CD14-positive monocyte (primary cell): ENCODE measurements at regions not wholly inside any gene's neighbourhood (a gene's known extent, or its start where the extent isn't known, plus 50 kb on each side); places are given as distances from the start of the nearest gene placed in this dataset.

Source experiments
- DNase-seq, 3 donors: peaks; one replicate each; pipeline ENCODE4 v3.0.0-alpha.2; 2011 to 2022
- H2AFZ ChIP-seq: 2 replicates; pipeline ENCODE4 v1.6.0; 2012; ENCODE audit warnings: mild to moderate bottlenecking, low read depth, low read length, inconsistent platforms; ENCODE audit not compliant: insufficient read depth, poor library complexity, severe bottlenecking
- H3K27ac ChIP-seq, 2 donors: 1 replicate in 1 of 2; 2 replicates in 1 of 2; pipeline ENCODE4 v1.5.1; 2012 to 2013; ENCODE audit warnings: low read length in 2 of 2, control low read depth in 1 of 2, inconsistent platforms in 1 of 2, low read depth in 1 of 2, mild to moderate bottlenecking in 1 of 2
- H3K27me3 ChIP-seq, 2 donors: one replicate each; pipeline versions ENCODE4 v1.6.0 to v1.6.1; 2011 to 2013; ENCODE audit warnings: low read length in 2 of 2; ENCODE audit not compliant: control insufficient read depth in 2 of 2, insufficient read depth in 2 of 2
- H3K36me3 ChIP-seq, 2 donors: replicated peaks in 1 of 2; 1 replicate in 1 of 2; 2 replicates in 1 of 2; pipeline versions ENCODE4 v1.5.1 to v1.6.1; 2012 to 2013; ENCODE audit warnings: low read length in 2 of 2, control low read depth in 1 of 2, inconsistent platforms in 1 of 2, mild to moderate bottlenecking in 1 of 2; ENCODE audit not compliant: insufficient read depth in 2 of 2, control insufficient read depth in 1 of 2
- H3K4me1 ChIP-seq, 2 donors: 1 replicate in 1 of 2; 2 replicates in 1 of 2; pipeline versions ENCODE4 v1.5.1 to v1.6.1; 2012 to 2013; ENCODE audit warnings: low read length in 2 of 2, control low read depth in 1 of 2, inconsistent platforms in 1 of 2, mild to moderate bottlenecking in 1 of 2, moderate library complexity in 1 of 2; ENCODE audit not compliant: insufficient read depth in 2 of 2, control insufficient read depth in 1 of 2
- H3K4me2 ChIP-seq: replicated peaks from 2 replicates; pipeline ENCODE3; 2012; ENCODE audit warnings: low read length, moderate library complexity, mild to moderate bottlenecking; ENCODE audit not compliant: poor library complexity, severe bottlenecking; ENCODE audit errors: extremely low read depth
- H3K4me3 ChIP-seq, 3 experiments: fragments of 200-600 bp in 1 of 3; sonication (generic) in 1 of 3; replicated peaks in 1 of 3; 1 replicate in 2 of 3; 2 replicates in 1 of 3; pipeline ENCODE4 v1.5.1; 2011 to 2013; ENCODE audit warnings: low read length in 3 of 3, mild to moderate bottlenecking in 3 of 3, control low read depth in 2 of 3, low read depth in 2 of 3, inconsistent platforms in 1 of 3, moderate library complexity in 1 of 3
- H3K79me2 ChIP-seq: 2 replicates; pipeline ENCODE4 v1.6.0; 2012; ENCODE audit warnings: mild to moderate bottlenecking, control low read depth, inconsistent platforms, low read length, moderate library complexity; ENCODE audit not compliant: insufficient read depth
- H3K9ac ChIP-seq: 2 replicates; pipeline ENCODE4 v1.6.0; 2017; ENCODE audit warnings: low read length, mild to moderate bottlenecking; ENCODE audit not compliant: insufficient read depth, poor library complexity, severe bottlenecking
- H3K9me3 ChIP-seq, 2 donors: replicated peaks in 1 of 2; 1 replicate in 1 of 2; 2 replicates in 1 of 2; pipeline versions ENCODE4 v1.5.1 to v1.6.1; 2012 to 2013; ENCODE audit warnings: low read length in 2 of 2, control low read depth in 1 of 2; ENCODE audit not compliant: control insufficient read depth in 1 of 2, insufficient read depth in 1 of 2
- H4K20me1 ChIP-seq: 2 replicates; pipeline ENCODE4 v1.6.0; 2012; ENCODE audit warnings: mild to moderate bottlenecking, low read length, control low read depth, moderate library complexity; ENCODE audit not compliant: insufficient read depth
- H3K27ac Mint-ChIP-seq, 7 donors: one replicate each; pipeline ENCODE4 v1.8.0; 2020; ENCODE audit warnings: mild to moderate bottlenecking in 7 of 7, mixed read lengths in 7 of 7, moderate library complexity in 6 of 7, inconsistent platforms in 2 of 7
- H3K27me3 Mint-ChIP-seq, 3 donors: one replicate each; pipeline ENCODE4 v1.8.0; 2021 to 2022; ENCODE audit warnings: low read depth in 3 of 3, mild to moderate bottlenecking in 3 of 3, mixed read lengths in 3 of 3, moderate library complexity in 3 of 3, inconsistent platforms in 1 of 3
- H3K36me3 Mint-ChIP-seq, 2 donors: one replicate each; pipeline ENCODE4 v1.8.0; 2020; ENCODE audit warnings: mixed read lengths in 2 of 2, inconsistent platforms in 1 of 2, mild to moderate bottlenecking in 1 of 2
- H3K4me1 Mint-ChIP-seq: one replicate; pipeline ENCODE4 v1.8.0; 2020; ENCODE audit warnings: mild to moderate bottlenecking, mixed read lengths
- H3K4me3 Mint-ChIP-seq, 2 donors: one replicate each; pipeline ENCODE4 v1.8.0; 2020; ENCODE audit warnings: mild to moderate bottlenecking in 2 of 2, mixed read lengths in 2 of 2, moderate library complexity in 1 of 2
- H3K9me3 Mint-ChIP-seq, 7 donors: one replicate each; pipeline ENCODE4 v1.8.0; 2020 to 2022; ENCODE audit warnings: mixed read lengths in 7 of 7, mild to moderate bottlenecking in 6 of 7, moderate library complexity in 6 of 7, inconsistent platforms in 2 of 7
- CTCF ChIP-seq: fragments of 200-600 bp; IDR thresholded peaks from one replicate; pipeline ENCODE4 v1.8.0; 2022; ENCODE audit warnings: antibody characterized with exemption, mild to moderate bottlenecking
- WGBS: methylation state at CpG from one replicate; pipeline ENCODE4 v1.1.5; 2013; ENCODE audit warnings: missing lambda C conversion rate; ENCODE audit not compliant: insufficient coverage; 5-methylcytosine and 5-hydroxymethylcytosine counted together
- intact Hi-C, 2 donors: fragments of 100-400 bp; cut with micrococcal nuclease; formaldehyde crosslinking; loops; one replicate each; pipeline versions ENCODE4 v1.15.0 to v1.15.1; 2023

GRCh38 chr17:77459018-77459755 is 318.4 kb downstream of the SEC14L1 start:
- peaks cover 27 to 52% of the 10 kb centered on the region in 2 donors for H3K36me3 Mint-ChIP-seq
- Histone ChIP-seq H3K27ac (peak overlapping the region; percentile 93 to 97), H3K36me3 (peaks cover 10 to 14% of the 10 kb centered on the region in 2 donors), H2AFZ (no peak overlapping the region), H3K4me1 (peaks cover 98 to 99% of the 10 kb centered on the region in 2 donors), H3K4me3 (peak overlapping the region in 1 of 3 experiments; percentile 75), H3K9me3 (no peaks in the 10 kb centered on the region), H3K4me2 (peak overlapping the region; percentile 92), H4K20me1 (peaks cover 36% of the 10 kb centered on the region), H3K79me2 (peaks cover 100% of the 10 kb centered on the region), H3K9ac (peak overlapping the region; percentile 82), H3K27me3 (no peaks in the 10 kb centered on the region)
- no peaks in the 10 kb centered on the region for H3K9me3 Mint-ChIP-seq
- peak overlapping the region; percentile 82 to 99 (median 97) for H3K27ac Mint-ChIP-seq
- peaks cover 92% of the 10 kb centered on the region for H3K4me1 Mint-ChIP-seq
- H3K4me3 Mint-ChIP-seq: peak overlapping the region; percentile 29 to 96
- peaks cover 0 to 2% (median 0%) of the 10 kb centered on the region in 3 donors for H3K27me3 Mint-ChIP-seq
- DNase-seq: no peak
- no peak for TF ChIP-seq CTCF
- intact Hi-C loops: no loop called here
- WGBS: 91% methylated on average over 15 of the region's 19 CpGs

GRCh38 chr17:77460514-77461046 is 319.8 kb downstream of the SEC14L1 start:
- intact Hi-C loops: loop anchor here in 1 of 2 donors (5.0 kb wide), 1 partner anchor 33 kb away; no protein-coding TSS in a partner anchor
- H3K79me2 ChIP-seq: peaks cover 89% of the 10 kb centered on the region

More at GRCh38 chr17:77460514-77461046, 319.8 kb downstream of the SEC14L1 start:
- Histone ChIP-seq H2AFZ (peak overlapping the region; percentile 31), H3K27ac (peak overlapping the region; percentile 93 to 97), H3K36me3 (peaks cover 6 to 9% of the 10 kb centered on the region in 2 donors), H3K9me3 (no peaks in the 10 kb centered on the region), H4K20me1 (peaks cover 22% of the 10 kb centered on the region), H3K27me3 (no peaks in the 10 kb centered on the region), H3K9ac (peak overlapping the region; percentile 82), H3K4me1 (peaks cover 97 to 98% of the 10 kb centered on the region in 2 donors), H3K4me3 (peak overlapping the region; percentile 42 to 75 (median 48)), H3K4me2 (peak overlapping the region; percentile 92)
- Mint-ChIP-seq H3K9me3 (no peaks in the 10 kb centered on the region), H3K4me1 (peaks cover 91% of the 10 kb centered on the region), H3K36me3 (peaks cover 27 to 47% of the 10 kb centered on the region in 2 donors), H3K27me3 (peaks cover 0 to 2% (median 0%) of the 10 kb centered on the region in 3 donors), H3K27ac (peak overlapping the region; percentile 95 to 99 (median 98)), H3K4me3 (peak overlapping the region; percentile 78 to 96)
- peak in 2 of 3 donors; percentile 50 to 58 for DNase-seq
- WGBS: 0% methylated on average over 6 of the region's 9 CpGs
- no peak for TF ChIP-seq CTCF
